CD4-positive, CD25-positive, alpha-beta regulatory T cell (primary cell): ENCODE measurements at regions not wholly inside any gene's neighbourhood (a gene's known extent, or its start where the extent isn't known, plus 50 kb on each side); places are given as distances from the start of the nearest gene placed in this dataset.

Source experiments
- ATAC-seq, 2 donors: fragments of 150-1000 bp; cut with Tn5 transposase; one replicate each; pipeline ENCODE4 v1.10.0; 2021; ENCODE audit warnings: low read depth in 2 of 2, moderate number of reproducible peaks in 2 of 2, moderate library complexity in 1 of 2
- DNase-seq, 3 donors: peaks; one replicate each; pipeline versions ENCODE4 v3.0.0 to v3.0.0-alpha.2; 2012 to 2022; ENCODE audit warnings: mixed read lengths in 1 of 3
- H3K27ac ChIP-seq: one replicate; pipeline ENCODE4 v1.7.0; 2013; ENCODE audit warnings: mild to moderate bottlenecking, low read length; ENCODE audit not compliant: insufficient read depth, poor library complexity, severe bottlenecking
- H3K27me3 ChIP-seq: one replicate; pipeline ENCODE4 v1.7.0; 2013; ENCODE audit warnings: low read length; ENCODE audit not compliant: control insufficient read depth, insufficient read depth
- H3K36me3 ChIP-seq: one replicate; pipeline ENCODE4 v1.7.0; 2013; ENCODE audit warnings: mild to moderate bottlenecking, low read length, moderate library complexity; ENCODE audit not compliant: control insufficient read depth, insufficient read depth
- H3K4me1 ChIP-seq: 2 replicates; pipeline ENCODE4 v1.7.0; 2013; ENCODE audit warnings: mild to moderate bottlenecking, low read length; ENCODE audit not compliant: insufficient read depth, control insufficient read depth, poor library complexity, severe bottlenecking
- H3K4me3 ChIP-seq: one replicate; pipeline ENCODE4 v1.7.0; 2013; ENCODE audit warnings: low read depth, mild to moderate bottlenecking, low read length, moderate library complexity
- H3K9me3 ChIP-seq, 2 experiments: 1 replicate in 1 of 2; 2 replicates in 1 of 2; pipeline ENCODE4 v1.7.0; 2013; ENCODE audit warnings: low read length in 2 of 2, mild to moderate bottlenecking in 1 of 2, moderate library complexity in 1 of 2; ENCODE audit not compliant: control insufficient read depth in 2 of 2
- H3K27ac Mint-ChIP-seq, 3 donors: one replicate each; pipeline ENCODE4 v1.8.0; 2020 to 2022; ENCODE audit warnings: mild to moderate bottlenecking in 3 of 3, mixed read lengths in 3 of 3, moderate library complexity in 2 of 3
- H3K27me3 Mint-ChIP-seq: one replicate; pipeline ENCODE4 v1.8.0; 2022; ENCODE audit warnings: mild to moderate bottlenecking, mixed read lengths
- H3K36me3 Mint-ChIP-seq: one replicate; pipeline ENCODE4 v1.8.0; 2020; ENCODE audit warnings: mixed read lengths
- H3K4me1 Mint-ChIP-seq, 4 donors: one replicate each; pipeline ENCODE4 v1.8.0; 2020 to 2022; ENCODE audit warnings: mixed read lengths in 4 of 4, mild to moderate bottlenecking in 1 of 4
- H3K4me3 Mint-ChIP-seq, 4 donors: one replicate each; pipeline ENCODE4 v1.8.0; 2020 to 2022; ENCODE audit warnings: mild to moderate bottlenecking in 4 of 4, mixed read lengths in 4 of 4, moderate library complexity in 3 of 4
- H3K9me3 Mint-ChIP-seq, 7 donors: one replicate each; pipeline ENCODE4 v1.8.0; 2020 to 2022; ENCODE audit warnings: mixed read lengths in 7 of 7, mild to moderate bottlenecking in 3 of 7, moderate library complexity in 2 of 7

DNA sequence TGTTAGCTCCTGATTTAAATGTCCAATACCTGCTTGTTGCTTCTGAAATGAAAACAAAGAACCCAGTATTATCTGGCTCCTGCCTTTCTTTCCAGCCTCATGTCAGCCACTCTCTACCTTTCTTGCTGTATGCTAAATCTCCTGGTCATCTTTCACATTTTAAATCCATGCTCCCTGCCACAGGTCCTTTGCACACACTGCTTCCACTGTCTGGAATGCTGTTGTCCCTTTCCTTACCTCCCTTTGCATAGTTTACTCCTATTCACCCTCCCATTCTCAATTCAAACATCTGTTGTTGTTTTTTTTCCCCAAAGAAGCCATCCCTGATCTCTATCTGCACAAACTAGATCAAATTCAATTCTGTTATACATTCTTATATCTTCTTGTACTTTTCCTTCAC is 97.0 kb upstream of the NR4A3 start:
- ATAC-seq (no peak), DNase-seq (no peak)
- H3K27me3 ChIP-seq: peaks cover 6% of the 10 kb centered on the region
- no peak overlapping the region for H3K27ac ChIP-seq
- Mint-ChIP-seq H3K9me3 (no peaks in the 10 kb centered on the region), H3K27ac (no peak overlapping the region), H3K4me3 (no peak overlapping the region), H3K4me1 (peaks cover 10 to 15% (median 13%) of the 10 kb centered on the region in 4 donors), H3K27me3 (peaks cover 4% of the 10 kb centered on the region), H3K36me3 (no peaks in the 10 kb centered on the region)
- no peaks in the 10 kb centered on the region for H3K36me3 ChIP-seq
- H3K4me1 ChIP-seq: no peaks in the 10 kb centered on the region
- H3K9me3 ChIP-seq: no peaks in the 10 kb centered on the region
- H3K4me3 ChIP-seq: no peak overlapping the region

- peak in 1 of 3 donors; percentile 5 for DNase-seq
- Histone ChIP-seq H3K27ac (no peak overlapping the region), H3K36me3 (no peaks in the 10 kb centered on the region), H3K4me1 (no peaks in the 10 kb centered on the region), H3K4me3 (no peak overlapping the region), H3K9me3 (no peaks in the 10 kb centered on the region), H3K27me3 (peaks cover 6% of the 10 kb centered on the region)
- peaks cover 2 to 4% (median 2%) of the 10 kb centered on the region in 4 donors for H3K4me1 Mint-ChIP-seq
- H3K4me3 Mint-ChIP-seq: no peak overlapping the region
- H3K36me3 Mint-ChIP-seq: no peaks in the 10 kb centered on the region
- H3K9me3 Mint-ChIP-seq: no peaks in the 10 kb centered on the region
- peaks cover 4% of the 10 kb centered on the region for H3K27me3 Mint-ChIP-seq
- no peak overlapping the region for H3K27ac Mint-ChIP-seq
- ATAC-seq: no peak
Observed at GRCh38 chr9:99725852-99726251, 95.8 kb upstream of the NR4A3 start.

DNA sequence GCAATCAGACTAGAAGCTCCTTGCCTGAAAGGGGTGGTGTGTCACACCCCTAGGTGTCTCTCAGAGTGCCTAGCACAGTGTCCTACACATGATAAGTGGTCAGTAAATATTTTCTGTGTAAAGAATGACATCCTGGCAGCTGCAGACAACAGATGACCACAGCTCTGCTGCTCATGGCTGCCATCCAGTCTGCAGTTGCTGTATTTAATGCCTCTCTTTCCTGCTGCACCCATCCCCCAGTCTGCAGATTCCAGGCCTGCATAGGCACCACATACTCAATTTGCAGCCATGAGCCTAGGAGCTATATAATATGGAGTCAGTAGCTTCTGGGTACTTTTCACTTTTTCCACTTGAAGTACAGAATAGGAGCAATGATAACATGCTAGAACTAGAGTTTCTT is 94.9 kb upstream of the NR4A3 start:
- H3K4me1 Mint-ChIP-seq: no peaks in the 10 kb centered on the region
- H3K4me1 ChIP-seq: no peaks in the 10 kb centered on the region
- no peak for DNase-seq
- no peaks in the 10 kb centered on the region for H3K9me3 ChIP-seq
- peaks cover 4% of the 10 kb centered on the region for H3K27me3 Mint-ChIP-seq
- no peaks in the 10 kb centered on the region for H3K9me3 Mint-ChIP-seq
- H3K27ac ChIP-seq: no peak overlapping the region
- peaks cover 6% of the 10 kb centered on the region for H3K27me3 ChIP-seq
- no peaks in the 10 kb centered on the region for H3K36me3 Mint-ChIP-seq
- H3K36me3 ChIP-seq: no peaks in the 10 kb centered on the region
- no peak for ATAC-seq
- H3K4me3 ChIP-seq: no peak overlapping the region
- H3K27ac Mint-ChIP-seq: no peak overlapping the region
- no peak overlapping the region for H3K4me3 Mint-ChIP-seq

- Histone ChIP-seq H3K27ac (no peak overlapping the region), H3K9me3 (no peaks in the 10 kb centered on the region), H3K4me3 (no peak overlapping the region), H3K4me1 (no peaks in the 10 kb centered on the region), H3K36me3 (no peaks in the 10 kb centered on the region), H3K27me3 (peaks cover 16% of the 10 kb centered on the region)
- Mint-ChIP-seq H3K27me3 (peaks cover 13% of the 10 kb centered on the region), H3K4me3 (no peak overlapping the region), H3K36me3 (no peaks in the 10 kb centered on the region), H3K9me3 (no peaks in the 10 kb centered on the region), H3K4me1 (peaks cover 0 to 4% (median 2%) of the 10 kb centered on the region in 4 donors), H3K27ac (no peak overlapping the region)
- ATAC-seq (no peak), DNase-seq (no peak)
Observed at GRCh38 chr9:99730062-99730461, 91.6 kb upstream of the NR4A3 start.

DNA sequence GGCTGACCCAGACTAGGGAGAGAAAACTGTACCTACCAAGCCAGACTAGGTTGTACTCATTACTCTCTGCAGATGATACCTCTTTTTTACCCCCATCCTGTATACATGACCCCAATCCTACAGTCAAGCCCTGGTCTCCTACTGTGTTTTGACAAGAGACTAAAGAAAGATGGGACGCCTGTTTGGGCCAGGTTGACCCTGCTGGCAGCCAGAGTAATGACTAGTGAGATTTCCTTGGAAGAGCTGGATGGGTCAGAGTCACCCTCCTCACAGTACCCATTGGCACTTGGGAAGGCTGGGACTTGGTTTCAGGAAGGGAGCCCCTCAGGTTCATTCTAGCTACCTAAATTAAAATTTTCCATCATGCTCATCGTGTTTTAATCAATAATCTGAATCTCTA is 89.7 kb upstream of the NR4A3 start:
- Mint-ChIP-seq H3K27ac (no peak overlapping the region), H3K36me3 (no peaks in the 10 kb centered on the region), H3K4me3 (no peak overlapping the region), H3K4me1 (peaks cover 0 to 4% (median 2%) of the 10 kb centered on the region in 4 donors), H3K9me3 (no peaks in the 10 kb centered on the region), H3K27me3 (peaks cover 13% of the 10 kb centered on the region)
- H3K27me3 ChIP-seq: peaks cover 12% of the 10 kb centered on the region
- no peak overlapping the region for H3K4me3 ChIP-seq
- no peak overlapping the region for H3K27ac ChIP-seq
- H3K4me1 ChIP-seq: no peaks in the 10 kb centered on the region
- DNase-seq: no peak
- no peak for ATAC-seq
- no peaks in the 10 kb centered on the region for H3K36me3 ChIP-seq
- no peaks in the 10 kb centered on the region for H3K9me3 ChIP-seq

GRCh38 chr9:99732715-99733114 is 89.0 kb upstream of the NR4A3 start:
- no peak for ATAC-seq
- Mint-ChIP-seq H3K27me3 (peaks cover 11% of the 10 kb centered on the region), H3K4me1 (peaks cover 0 to 4% (median 2%) of the 10 kb centered on the region in 4 donors), H3K4me3 (no peak overlapping the region), H3K36me3 (no peaks in the 10 kb centered on the region), H3K27ac (no peak overlapping the region), H3K9me3 (peaks cover 0 to 1% (median 0%) of the 10 kb centered on the region in 7 donors)
- no peak overlapping the region for H3K27ac ChIP-seq
- no peak for DNase-seq
- H3K4me1 ChIP-seq: no peaks in the 10 kb centered on the region
- H3K9me3 ChIP-seq: no peaks in the 10 kb centered on the region
- peaks cover 15% of the 10 kb centered on the region for H3K27me3 ChIP-seq
- no peaks in the 10 kb centered on the region for H3K36me3 ChIP-seq
- no peak overlapping the region for H3K4me3 ChIP-seq

DNA sequence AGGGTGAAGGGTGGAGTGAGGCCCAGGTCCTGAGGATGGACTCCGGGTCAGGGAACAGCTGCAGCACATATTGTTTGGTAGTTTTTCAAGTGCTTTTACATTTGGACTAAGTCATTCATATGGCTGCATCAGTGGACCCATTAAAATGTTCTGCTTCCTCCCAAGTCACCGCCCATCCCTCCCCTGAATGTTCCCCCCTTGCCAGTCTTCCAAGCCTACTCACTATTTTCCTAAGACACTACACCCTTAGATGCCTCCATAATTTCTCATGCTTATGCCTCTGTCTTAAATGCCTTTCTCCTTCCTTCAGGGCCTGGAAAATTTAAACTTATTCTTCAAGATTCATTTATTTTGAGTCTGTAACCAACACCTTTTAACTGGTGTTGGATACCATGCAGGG is 86.6 kb upstream of the NR4A3 start:
- Histone ChIP-seq H3K36me3 (no peaks in the 10 kb centered on the region), H3K27ac (no peak overlapping the region), H3K27me3 (peaks cover 15% of the 10 kb centered on the region), H3K4me3 (no peak overlapping the region), H3K9me3 (no peaks in the 10 kb centered on the region), H3K4me1 (no peaks in the 10 kb centered on the region)
- Mint-ChIP-seq H3K27me3 (peaks cover 17% of the 10 kb centered on the region), H3K9me3 (peaks cover 0 to 1% (median 0%) of the 10 kb centered on the region in 7 donors), H3K4me3 (no peak overlapping the region), H3K27ac (no peak overlapping the region), H3K4me1 (peaks cover 0 to 4% (median 2%) of the 10 kb centered on the region in 4 donors), H3K36me3 (no peaks in the 10 kb centered on the region)
- DNase-seq (no peak), ATAC-seq (no peak)

DNA sequence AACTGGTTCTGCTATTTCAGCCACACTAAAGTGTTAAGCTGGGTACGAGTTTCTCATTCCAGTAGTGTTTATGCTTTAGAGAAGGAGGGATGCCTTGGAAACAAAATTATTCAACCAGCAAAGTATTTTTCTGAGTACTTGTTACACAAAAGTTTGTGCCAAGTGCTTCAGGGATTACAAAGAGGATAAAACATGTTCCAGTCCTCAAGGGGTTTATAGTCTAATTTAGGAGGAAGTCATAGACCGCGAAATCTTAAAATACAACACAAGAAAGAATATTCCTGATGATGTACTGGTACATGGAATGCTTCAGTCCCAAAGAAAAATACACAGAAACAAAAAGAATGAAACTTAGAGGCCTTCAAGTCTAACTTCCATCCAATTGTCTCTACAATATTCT is 85.4 kb upstream of the NR4A3 start:
- Histone ChIP-seq H3K27me3 (peaks cover 15% of the 10 kb centered on the region), H3K4me1 (no peaks in the 10 kb centered on the region), H3K36me3 (no peaks in the 10 kb centered on the region), H3K9me3 (no peaks in the 10 kb centered on the region), H3K27ac (no peak overlapping the region), H3K4me3 (no peak overlapping the region)
- Mint-ChIP-seq H3K4me3 (no peak overlapping the region), H3K36me3 (no peaks in the 10 kb centered on the region), H3K27me3 (peaks cover 27% of the 10 kb centered on the region), H3K27ac (no peak overlapping the region), H3K4me1 (peaks cover 0 to 4% (median 2%) of the 10 kb centered on the region in 4 donors), H3K9me3 (peaks cover 0 to 1% (median 0%) of the 10 kb centered on the region in 7 donors)
- ATAC-seq (no peak), DNase-seq (no peak)
